GM21381 (cell line): ENCODE measurements at regions not wholly inside any gene's neighbourhood (a gene's known extent, or its start where the extent isn't known, plus 50 kb on each side); places are given as distances from the start of the nearest gene placed in this dataset.

Experiments used
- ATAC-seq: cut with Tn5 transposase; IDR thresholded peaks from one replicate; pipeline ENCODE4 v1.9.1; 2021; ENCODE audit warnings: mild to moderate bottlenecking, moderate library complexity; ENCODE audit not compliant: unreplicated experiment

GRCh38 chr18:22667156-22667555 lies 249.4 kb upstream of the CTAGE1 start:
- ATAC-seq, result no peak

- ATAC-seq, result no peak
These were observed 250.1 kb upstream of the CTAGE1 start for GRCh38 chr18:22667616-22668422.

- ATAC-seq, result no peak
These were observed 250.8 kb upstream of the CTAGE1 start for GRCh38 chr18:22668496-22668895.

GRCh38 chr18:22670914-22671313 lies 253.2 kb upstream of the CTAGE1 start:
- peak; percentile 41 for ATAC-seq

- no peak for ATAC-seq
These were observed 255.6 kb upstream of the CTAGE1 start for GRCh38 chr18:22673182-22673862.

GRCh38 chr18:22674272-22674671 lies 256.6 kb upstream of the CTAGE1 start:
- ATAC-seq, result no peak

- ATAC-seq, result no peak
These were observed 257.3 kb upstream of the CTAGE1 start for GRCh38 chr18:22675006-22675405.

GRCh38 chr18:22676423-22676822 lies 256.7 kb upstream of the RBBP8 start:
- ATAC-seq, result no peak

- no peak for ATAC-seq
These were observed 254.6 kb upstream of the RBBP8 start for GRCh38 chr18:22678486-22678885.

- no peak for ATAC-seq
These were observed 252.2 kb upstream of the RBBP8 start for GRCh38 chr18:22680944-22681343.

- ATAC-seq, result no peak
These were observed 251.2 kb upstream of the RBBP8 start for GRCh38 chr18:22681908-22682307.

- ATAC-seq, result no peak
These were observed 250.4 kb upstream of the RBBP8 start for GRCh38 chr18:22682720-22683119.

GRCh38 chr18:22683196-22683676 lies 249.9 kb upstream of the RBBP8 start:
- ATAC-seq, result no peak

GRCh38 chr18:22683786-22684185 lies 249.3 kb upstream of the RBBP8 start:
- ATAC-seq, result no peak

- ATAC-seq, result no peak
These were observed 248.9 kb upstream of the RBBP8 start for GRCh38 chr18:22684268-22684667.

- ATAC-seq, result no peak
These were observed 247.3 kb upstream of the RBBP8 start for GRCh38 chr18:22685788-22686187.

GRCh38 chr18:22687892-22688680 lies 245.0 kb upstream of the RBBP8 start:
- no peak for ATAC-seq

- ATAC-seq, result no peak
These were observed 244.1 kb upstream of the RBBP8 start for GRCh38 chr18:22688877-22689496.

- ATAC-seq, result no peak
These were observed 243.4 kb upstream of the RBBP8 start for GRCh38 chr18:22689712-22690111.

- ATAC-seq, result no peak
These were observed 242.6 kb upstream of the RBBP8 start for GRCh38 chr18:22690556-22690955.
